Skeletal muscle satellite cell (primary cell): ENCODE measurements at regions not wholly inside any gene's neighbourhood (a gene's known extent, or its start where the extent isn't known, plus 50 kb on each side); places are given as distances from the start of the nearest gene placed in this dataset.
"Not testable (repeated sequence)": the region's sequence is repeated elsewhere in the genome, so short reads cannot be mapped to it uniquely, and the experiment has no call there.

Experiments
- H3K27me3 ChIP-seq: 2 replicates; pipeline ENCODE4 v1.7.0; 2013; ENCODE audit warnings: low read length; ENCODE audit not compliant: control insufficient read depth, insufficient read depth
- H3K36me3 ChIP-seq: 2 replicates; pipeline ENCODE4 v1.7.0; 2013; ENCODE audit warnings: mild to moderate bottlenecking, control low read depth, low read length; ENCODE audit not compliant: insufficient read depth
- H3K4me1 ChIP-seq: 2 replicates; pipeline ENCODE4 v1.7.0; 2013; ENCODE audit warnings: low read length; ENCODE audit not compliant: control insufficient read depth, insufficient read depth
- H3K4me2 ChIP-seq: 2 replicates; pipeline ENCODE4 v1.7.0; 2013; ENCODE audit warnings: mild to moderate bottlenecking, low read length
- H3K4me3 ChIP-seq: 2 replicates; pipeline ENCODE4 v1.7.0; 2013; ENCODE audit warnings: low read length
- H3K9ac ChIP-seq: 2 replicates; pipeline ENCODE4 v1.7.0; 2013; ENCODE audit warnings: mild to moderate bottlenecking, low read depth, low read length, moderate library complexity
- H3K9me3 ChIP-seq: replicated peaks from 2 replicates; pipeline ENCODE4 v1.7.0; 2013; ENCODE audit warnings: mild to moderate bottlenecking, control low read depth, low read length

DNA sequence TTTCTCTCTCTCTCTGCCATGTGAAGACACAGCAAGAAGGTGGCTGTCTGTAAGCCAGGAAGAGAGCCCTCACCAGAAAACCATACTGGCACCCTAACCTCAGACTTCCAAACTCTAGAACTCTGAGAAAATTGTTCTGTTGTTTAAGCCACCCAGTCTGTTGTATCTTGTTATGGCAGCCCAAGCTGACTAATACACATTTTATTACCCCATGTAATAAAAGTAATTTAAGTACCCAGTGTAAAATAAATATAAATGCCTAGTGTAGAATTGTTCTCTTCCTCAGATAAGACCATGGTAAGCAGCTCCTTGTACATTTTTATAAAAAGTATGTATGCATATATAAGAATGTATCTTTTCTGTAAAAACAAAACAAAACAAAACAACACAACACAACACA lies 119.7 kb downstream of the DTL start:
- no peak overlapping the region for H3K4me2 ChIP-seq
- no peaks in the 10 kb centered on the region for H3K27me3 ChIP-seq
- no peaks in the 10 kb centered on the region for H3K9me3 ChIP-seq
- no peaks in the 10 kb centered on the region for H3K4me1 ChIP-seq
- no peaks in the 10 kb centered on the region for H3K36me3 ChIP-seq
- no peak overlapping the region for H3K4me3 ChIP-seq
- no peak overlapping the region for H3K9ac ChIP-seq

DNA sequence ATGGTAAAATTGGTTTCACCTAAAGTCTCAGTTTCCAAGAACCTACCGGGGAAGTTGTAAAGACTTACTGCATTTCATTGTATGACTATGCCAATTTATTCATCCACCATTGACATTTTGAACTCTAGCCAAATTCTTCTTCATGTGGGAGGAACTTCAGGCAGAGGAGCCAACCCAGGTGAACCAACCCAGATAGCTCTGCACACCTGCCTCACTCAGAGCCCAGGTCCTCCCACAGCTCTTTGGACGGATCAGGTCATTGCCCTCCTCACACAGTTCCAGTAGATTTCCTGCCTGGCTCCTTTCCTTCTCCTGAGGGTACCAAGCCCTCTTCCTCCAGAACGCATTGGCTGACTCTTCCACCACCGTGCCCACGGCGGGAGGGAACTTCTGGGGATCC lies 121.7 kb downstream of the DTL start:
- H3K4me2 ChIP-seq, result no peak overlapping the region

GRCh38 chr1:212158912-212159796 lies 123.6 kb downstream of the DTL start:
- H3K4me2 ChIP-seq, result no peak overlapping the region
- H3K36me3 ChIP-seq, result no peaks in the 10 kb centered on the region
- no peaks in the 10 kb centered on the region for H3K27me3 ChIP-seq
- no peaks in the 10 kb centered on the region for H3K9me3 ChIP-seq
- H3K4me1 ChIP-seq, result peaks cover 19% of the 10 kb centered on the region
- no peak overlapping the region for H3K9ac ChIP-seq
- H3K4me3 ChIP-seq, result no peak overlapping the region

More for the DNA sequence above, 121.7 kb downstream of the DTL start:
- H3K36me3 ChIP-seq, result no peaks in the 10 kb centered on the region
- H3K27me3 ChIP-seq, result no peaks in the 10 kb centered on the region
- H3K9ac ChIP-seq, result no peak overlapping the region
- H3K4me3 ChIP-seq, result no peak overlapping the region
- H3K4me1 ChIP-seq, result peaks cover 12% of the 10 kb centered on the region
- H3K9me3 ChIP-seq, result no peaks in the 10 kb centered on the region

GRCh38 chr1:212161231-212161781 lies 123.9 kb upstream of the PPP2R5A start:
- H3K27me3 ChIP-seq, result no peaks in the 10 kb centered on the region

DNA sequence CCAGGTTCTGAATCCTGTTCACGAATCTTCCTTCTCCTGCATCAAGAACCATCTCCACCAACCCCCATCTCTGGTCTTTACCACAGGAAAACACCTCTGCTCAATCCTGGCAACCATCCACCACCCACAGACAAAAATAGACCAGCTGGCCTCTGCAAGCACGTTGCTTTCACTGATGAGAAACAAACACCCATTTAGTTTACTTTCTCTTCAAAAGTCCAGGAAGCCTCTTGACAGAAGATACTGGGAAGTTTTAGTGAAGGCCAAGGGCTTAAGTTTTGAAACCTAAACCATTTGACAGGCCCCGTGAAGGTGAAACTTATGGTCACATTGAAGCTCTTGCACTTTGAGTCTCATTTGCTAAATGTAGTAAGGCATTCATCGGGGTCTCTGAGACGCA lies 122.6 kb upstream of the PPP2R5A start:
- Histone ChIP-seq H3K36me3 (no peaks in the 10 kb centered on the region), H3K4me3 (no peak overlapping the region)

More at GRCh38 chr1:212161231-212161781, 123.9 kb upstream of the PPP2R5A start:
- Histone ChIP-seq H3K4me2 (peak overlapping the region; percentile 19), H3K9ac (no peak overlapping the region), H3K9me3 (no peaks in the 10 kb centered on the region), H3K4me3 (no peak overlapping the region), H3K36me3 (no peaks in the 10 kb centered on the region), H3K4me1 (peaks cover 19% of the 10 kb centered on the region)

DNA sequence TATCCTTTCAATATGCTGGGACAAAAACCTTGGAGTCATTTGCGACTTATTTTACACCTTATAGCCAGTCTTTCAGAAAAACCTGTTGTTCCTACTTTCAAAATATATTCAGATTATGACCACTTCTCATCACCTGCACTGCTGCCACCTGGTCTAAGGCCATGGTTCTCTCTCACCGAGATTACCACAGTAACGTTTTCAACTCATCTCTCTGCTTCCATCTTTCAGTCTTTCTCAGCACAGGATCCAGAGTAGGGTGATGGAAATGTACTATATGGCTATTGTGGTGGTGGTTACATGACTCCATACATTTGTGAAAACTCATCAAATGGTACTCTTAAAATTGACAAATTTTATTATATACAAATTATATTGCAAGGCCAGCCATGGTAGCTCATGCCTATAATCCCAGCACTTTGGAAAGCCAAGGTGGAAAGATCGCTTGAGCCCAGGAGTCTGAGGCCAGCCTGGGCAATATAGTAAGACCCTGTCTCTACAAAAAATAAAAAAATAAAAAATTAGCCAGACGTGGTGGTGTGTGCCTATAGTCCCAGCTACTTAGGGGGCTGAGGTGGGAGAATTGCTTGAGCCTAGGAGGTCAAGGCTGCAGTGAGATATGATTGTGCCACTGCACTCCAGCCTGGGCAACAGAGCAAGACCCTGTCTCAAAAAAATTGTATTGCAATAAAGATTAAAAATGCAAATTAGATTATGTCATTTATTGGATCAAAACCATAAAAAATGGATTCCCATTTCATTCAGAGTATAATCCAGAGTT lies 120.9 kb upstream of the PPP2R5A start:
- Histone ChIP-seq H3K9ac (no peak overlapping the region), H3K4me2 (no peak overlapping the region), H3K4me3 (no peak overlapping the region), H3K36me3 (no peaks in the 10 kb centered on the region), H3K4me1 (peaks cover 22% of the 10 kb centered on the region), H3K27me3 (no peaks in the 10 kb centered on the region), H3K9me3 (no peaks in the 10 kb centered on the region)

More for the DNA sequence above, 122.6 kb upstream of the PPP2R5A start:
- no peak overlapping the region for H3K4me2 ChIP-seq
- no peak overlapping the region for H3K9ac ChIP-seq
- peaks cover 22% of the 10 kb centered on the region for H3K4me1 ChIP-seq
- H3K27me3 ChIP-seq, result no peaks in the 10 kb centered on the region
- H3K9me3 ChIP-seq, result no peaks in the 10 kb centered on the region

GRCh38 chr1:212166244-212166643 lies 119.0 kb upstream of the PPP2R5A start:
- Histone ChIP-seq H3K4me3 (no peak overlapping the region), H3K4me2 (no peak overlapping the region), H3K9me3 (no peaks in the 10 kb centered on the region), H3K27me3 (no peaks in the 10 kb centered on the region), H3K9ac (no peak overlapping the region), H3K36me3 (no peaks in the 10 kb centered on the region), H3K4me1 (peaks cover 15% of the 10 kb centered on the region)

- peaks cover 12% of the 10 kb centered on the region for H3K4me1 ChIP-seq
- H3K9ac ChIP-seq, result no peak overlapping the region
- no peaks in the 10 kb centered on the region for H3K9me3 ChIP-seq
- no peaks in the 10 kb centered on the region for H3K36me3 ChIP-seq
- no peak overlapping the region for H3K4me2 ChIP-seq
- H3K27me3 ChIP-seq, result no peaks in the 10 kb centered on the region
- H3K4me3 ChIP-seq, result no peak overlapping the region
Measured at GRCh38 chr1:212166644-212167043, 118.6 kb upstream of the PPP2R5A start.

DNA sequence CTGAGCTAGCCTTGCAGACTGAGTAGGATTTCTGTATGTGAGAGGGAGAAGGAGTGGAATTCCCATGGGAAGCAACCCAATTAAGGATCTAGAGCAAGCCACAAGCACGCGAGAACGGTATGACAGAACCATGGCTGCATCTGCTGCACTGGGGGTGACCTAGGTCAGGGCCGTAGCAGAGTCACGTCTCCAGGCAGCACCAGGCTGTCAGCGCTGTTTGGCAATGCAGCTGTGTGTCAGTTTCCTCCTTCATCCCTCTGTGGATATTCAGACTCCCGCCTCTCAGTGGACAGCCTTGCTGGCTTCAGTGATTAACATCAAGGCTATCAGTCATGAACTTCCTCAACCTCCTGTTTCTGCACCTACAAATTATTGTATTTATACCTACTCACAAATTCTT lies 118.1 kb upstream of the PPP2R5A start:
- Histone ChIP-seq H3K9ac (no peak overlapping the region), H3K4me3 (no peak overlapping the region), H3K4me1 (peaks cover 11% of the 10 kb centered on the region), H3K36me3 (no peaks in the 10 kb centered on the region), H3K27me3 (no peaks in the 10 kb centered on the region), H3K9me3 (no peaks in the 10 kb centered on the region), H3K4me2 (no peak overlapping the region)

- Histone ChIP-seq H3K4me1 (no peaks in the 10 kb centered on the region), H3K9me3 (no peaks in the 10 kb centered on the region), H3K9ac (no peak overlapping the region), H3K27me3 (no peaks in the 10 kb centered on the region), H3K4me3 (no peak overlapping the region), H3K4me2 (no peak overlapping the region), H3K36me3 (no peaks in the 10 kb centered on the region)
Measured at GRCh38 chr1:212173567-212173966, 111.6 kb upstream of the PPP2R5A start.

DNA sequence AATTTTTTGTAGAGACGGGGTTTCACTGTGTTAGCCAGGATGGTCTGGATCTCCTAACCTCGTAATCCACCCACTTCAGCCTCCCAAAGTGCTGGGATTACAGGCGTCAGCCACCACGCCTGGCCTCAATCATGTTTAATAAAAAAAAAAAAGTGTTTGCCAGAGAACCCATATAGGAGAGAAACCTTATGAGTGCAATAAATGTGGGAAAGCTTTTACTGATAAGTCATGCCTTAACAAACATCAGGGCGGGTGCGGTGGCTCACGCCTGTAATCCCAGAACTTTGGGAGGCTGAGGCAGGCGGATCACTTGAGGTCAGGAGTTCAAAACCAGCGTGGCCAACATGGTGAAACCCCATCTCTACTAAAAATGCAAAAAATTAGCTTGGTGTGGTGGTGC lies 110.9 kb upstream of the PPP2R5A start:
- H3K36me3 ChIP-seq, H3K27me3 ChIP-seq, H3K9me3 ChIP-seq, H3K4me2 ChIP-seq, H3K9ac ChIP-seq, H3K4me3 ChIP-seq, H3K4me1 ChIP-seq: not testable (repeated sequence)
